GM23338 (cell line): ENCODE measurements at regions not wholly inside any gene's neighbourhood (a gene's known extent, or its start where the extent isn't known, plus 50 kb on each side); places are given as distances from the start of the nearest gene placed in this dataset.
A peak's percentile ranks its signal among the peaks of the same experiment; 100 is the strongest.

Source experiments
- ATAC-seq: fragments of 200-7000 bp; cut with Tn5 transposase; 3 replicates; pipeline ENCODE4 v1.9.1; 2020
- DNase-seq: peaks from one replicate; pipeline ENCODE4 v3.0.0-alpha.2; 2015; ENCODE audit warnings: low spot score
- H2AFZ ChIP-seq: fragments of 200-600 bp; sonication (generic); 2 replicates; pipeline ENCODE4 v1.8.0; 2016; ENCODE audit warnings: antibody characterized with exemption, mild to moderate bottlenecking, moderate library complexity
- H3F3A ChIP-seq: fragments of 200-600 bp; sonication (generic); replicated peaks from 2 replicates; pipeline ENCODE4 v1.8.0; 2017; ENCODE audit warnings: antibody characterized with exemption, mixed run types, low read depth
- H3K27ac ChIP-seq: fragments of 200-600 bp; sonication (generic); 2 replicates; pipeline ENCODE4 v1.6.1; 2016; ENCODE audit warnings: low read depth
- H3K27me3 ChIP-seq: fragments of 200-600 bp; sonication (generic); 2 replicates; pipeline ENCODE4 v1.8.0; 2016; ENCODE audit warnings: mild to moderate bottlenecking, mixed run types, moderate library complexity; ENCODE audit not compliant: insufficient read depth
- H3K36me3 ChIP-seq: fragments of 200-600 bp; sonication (generic); 2 replicates; pipeline ENCODE4 v1.8.0; 2016; ENCODE audit warnings: mild to moderate bottlenecking; ENCODE audit not compliant: insufficient read depth
- H3K4me1 ChIP-seq: fragments of 200-600 bp; sonication (generic); 2 replicates; pipeline ENCODE4 v1.8.0; 2016; ENCODE audit warnings: mild to moderate bottlenecking, moderate library complexity; ENCODE audit not compliant: insufficient read depth
- H3K4me2 ChIP-seq: fragments of 200-600 bp; sonication (generic); 2 replicates; pipeline ENCODE4 v1.7.1; 2017; ENCODE audit warnings: mixed run types
- H3K4me3 ChIP-seq: fragments of 200-600 bp; sonication (generic); 2 replicates; pipeline ENCODE4 v1.6.1; 2016; ENCODE audit warnings: mixed run types
- H3K79me2 ChIP-seq: fragments of 200-600 bp; sonication (generic); replicated peaks from 2 replicates; pipeline ENCODE4 v1.8.0; 2017; ENCODE audit warnings: mild to moderate bottlenecking; ENCODE audit not compliant: insufficient read depth
- H3K9me2 ChIP-seq: fragments of 200-600 bp; sonication (generic); 2 replicates; pipeline ENCODE4 v1.8.0; 2017; ENCODE audit not compliant: insufficient read depth
- H4K20me1 ChIP-seq: fragments of 200-600 bp; sonication (generic); replicated peaks from 2 replicates; pipeline ENCODE4 v1.8.0; 2017; ENCODE audit warnings: mild to moderate bottlenecking; ENCODE audit not compliant: insufficient read depth
- H3K27ac Mint-ChIP-seq: 2 replicates; pipeline ENCODE4 v1.8.0; 2020; ENCODE audit warnings: inconsistent platforms, mild to moderate bottlenecking, moderate library complexity, mixed read lengths
- H3K27me3 Mint-ChIP-seq: 3 replicates; pipeline ENCODE4 v1.8.0; 2022; ENCODE audit warnings: low read depth, mild to moderate bottlenecking, moderate library complexity, mixed read lengths, inconsistent platforms; ENCODE audit not compliant: insufficient read depth, poor library complexity
- H3K36me3 Mint-ChIP-seq: 3 replicates; pipeline ENCODE4 v1.8.0; 2021; ENCODE audit warnings: low read depth, mild to moderate bottlenecking, inconsistent platforms, moderate library complexity, mixed read lengths
- H3K4me1 Mint-ChIP-seq: 3 replicates; pipeline ENCODE4 v1.8.0; 2020; ENCODE audit warnings: mild to moderate bottlenecking, inconsistent platforms, mixed read lengths
- H3K4me3 Mint-ChIP-seq: 3 replicates; pipeline ENCODE4 v1.8.0; 2021; ENCODE audit warnings: moderate library complexity, mild to moderate bottlenecking, inconsistent platforms, mixed read lengths
- H3K9me3 Mint-ChIP-seq: 3 replicates; pipeline ENCODE4 v1.8.0; 2020; ENCODE audit warnings: moderate library complexity, mild to moderate bottlenecking, inconsistent platforms, mixed read lengths
- EZH2phosphoT487 ChIP-seq: fragments of 200-600 bp; sonication (generic); IDR thresholded peaks from one replicate; pipeline ENCODE4 v1.8.1; 2018; ENCODE audit warnings: antibody characterized with exemption; ENCODE audit not compliant: unreplicated experiment
- NANOG ChIP-seq: IDR thresholded peaks from 2 replicates; pipeline ENCODE4 v1.6.1; 2016; ENCODE audit warnings: antibody characterized with exemption, borderline replicate concordance
- POLR2AphosphoS5 ChIP-seq: IDR thresholded peaks from 2 replicates; pipeline ENCODE4 v1.6.1; 2016; ENCODE audit warnings: antibody characterized with exemption, low read depth
- REST ChIP-seq: IDR thresholded peaks from one replicate; pipeline ENCODE4 v1.6.1; 2018; ENCODE audit warnings: antibody characterized with exemption; ENCODE audit not compliant: unreplicated experiment
- ZNF331 ChIP-seq: fragments of 250-450 bp; sonication (Bioruptor Pico); IDR thresholded peaks from 2 replicates; pipeline ENCODE4 v1.5.0; 2020; ENCODE audit warnings: low read depth, mild to moderate bottlenecking, moderate library complexity
- TF ChIP-seq, protein P1 (sequence below): IDR thresholded peaks from 2 replicates; pipeline ENCODE4 v1.6.1; 2016; ENCODE audit warnings: antibody characterized with exemption

DNA sequence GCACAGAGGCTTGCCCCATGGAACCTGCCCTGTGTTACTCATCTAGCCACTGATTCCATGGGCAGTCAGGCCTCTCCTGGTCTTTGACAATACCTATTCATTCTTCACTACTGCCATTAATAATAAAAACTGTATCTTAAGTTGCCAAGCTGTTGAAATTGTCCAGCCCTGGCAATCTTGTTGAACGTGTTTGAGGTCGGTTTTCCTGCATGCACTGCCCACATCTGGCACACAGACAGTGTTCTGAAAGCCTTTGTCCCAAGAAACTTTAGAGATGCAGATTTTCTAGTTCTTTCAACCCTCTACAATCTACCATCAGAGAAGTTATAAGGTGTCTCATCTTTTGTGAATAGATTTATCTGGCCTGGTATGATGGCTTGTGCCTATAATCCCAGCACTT lies 567.2 kb upstream of the NECTIN3 start:
- DNase-seq: no peak
- H3K4me3 Mint-ChIP-seq: no peak overlapping the region
- H3K4me2 ChIP-seq: no peak overlapping the region
- H3K9me2 ChIP-seq: no peaks in the 10 kb centered on the region
- H3K27ac ChIP-seq: no peak overlapping the region
- no peak for ATAC-seq
- no peaks in the 10 kb centered on the region for H3K4me1 Mint-ChIP-seq
- no peaks in the 10 kb centered on the region for H3K4me1 ChIP-seq
- H3K27ac Mint-ChIP-seq: no peak overlapping the region
- H4K20me1 ChIP-seq: no peaks in the 10 kb centered on the region
- peaks cover 14% of the 10 kb centered on the region; the same call in 2 of the 3 replicates for H3K9me3 Mint-ChIP-seq
- H3K27me3 Mint-ChIP-seq: no peaks in the 10 kb centered on the region
- H3K79me2 ChIP-seq: no peaks in the 10 kb centered on the region
- H3F3A ChIP-seq: no peaks in the 10 kb centered on the region
- H3K4me3 ChIP-seq: no peak overlapping the region
- TF ChIP-seq EZH2phosphoT487: no peak
- H3K36me3 ChIP-seq: no peaks in the 10 kb centered on the region
- H3K27me3 ChIP-seq: no peaks in the 10 kb centered on the region
- H3K36me3 Mint-ChIP-seq: peaks cover 13% of the 10 kb centered on the region; the same call in 2 of the 3 replicates
- peak overlapping the region; percentile 38; the same call in 1 of the 2 replicates for H2AFZ ChIP-seq

DNA sequence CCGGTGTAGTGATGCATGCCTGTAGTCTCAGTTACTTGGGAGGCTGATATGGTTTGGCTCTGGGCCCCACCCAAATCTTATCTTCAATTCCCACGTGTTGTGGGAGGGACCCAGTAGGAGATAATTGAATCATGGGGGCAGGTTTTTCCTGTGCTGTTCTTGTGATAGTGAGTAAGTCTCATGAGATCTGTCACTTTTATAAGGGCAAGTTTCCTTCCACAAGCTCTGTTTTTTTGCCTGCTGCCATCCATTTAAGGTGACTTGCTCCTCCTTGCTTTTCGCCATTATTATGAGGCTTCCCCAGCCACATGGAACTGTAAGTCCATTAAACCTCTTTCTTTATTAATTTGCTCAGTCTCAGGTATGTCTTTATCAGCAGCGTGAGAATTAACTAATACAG lies 566.7 kb upstream of the NECTIN3 start:
- TF ChIP-seq, protein P1, sequence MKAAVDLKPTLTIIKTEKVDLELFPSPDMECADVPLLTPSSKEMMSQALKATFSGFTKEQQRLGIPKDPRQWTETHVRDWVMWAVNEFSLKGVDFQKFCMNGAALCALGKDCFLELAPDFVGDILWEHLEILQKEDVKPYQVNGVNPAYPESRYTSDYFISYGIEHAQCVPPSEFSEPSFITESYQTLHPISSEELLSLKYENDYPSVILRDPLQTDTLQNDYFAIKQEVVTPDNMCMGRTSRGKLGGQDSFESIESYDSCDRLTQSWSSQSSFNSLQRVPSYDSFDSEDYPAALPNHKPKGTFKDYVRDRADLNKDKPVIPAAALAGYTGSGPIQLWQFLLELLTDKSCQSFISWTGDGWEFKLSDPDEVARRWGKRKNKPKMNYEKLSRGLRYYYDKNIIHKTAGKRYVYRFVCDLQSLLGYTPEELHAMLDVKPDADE: no peak
- Histone ChIP-seq H2AFZ (peak overlapping the region; percentile 38; the same call in 1 of the 2 replicates), H3K4me1 (no peaks in the 10 kb centered on the region), H3K9me2 (no peaks in the 10 kb centered on the region), H3K79me2 (no peaks in the 10 kb centered on the region), H3F3A (no peaks in the 10 kb centered on the region), H3K27ac (no peak overlapping the region), H3K4me2 (no peak overlapping the region), H4K20me1 (no peaks in the 10 kb centered on the region), H3K4me3 (no peak overlapping the region), H3K27me3 (no peaks in the 10 kb centered on the region), H3K36me3 (no peaks in the 10 kb centered on the region)
- ATAC-seq (no peak), DNase-seq (no peak)
- Mint-ChIP-seq H3K4me3 (no peak overlapping the region), H3K27ac (no peak overlapping the region), H3K36me3 (peaks cover 12% of the 10 kb centered on the region; the same call in 2 of the 3 replicates), H3K4me1 (no peaks in the 10 kb centered on the region), H3K9me3 (peaks cover 14% of the 10 kb centered on the region; the same call in 2 of the 3 replicates), H3K27me3 (peaks cover 2% of the 10 kb centered on the region)

GRCh38 chr3:110506890-110507289 lies 564.7 kb upstream of the NECTIN3 start:
- no peaks in the 10 kb centered on the region for H3K4me1 Mint-ChIP-seq
- Histone ChIP-seq H3K36me3 (no peaks in the 10 kb centered on the region), H3K27me3 (no peaks in the 10 kb centered on the region), H3F3A (no peaks in the 10 kb centered on the region), H2AFZ (no peak overlapping the region), H3K79me2 (no peaks in the 10 kb centered on the region), H4K20me1 (no peaks in the 10 kb centered on the region), H3K9me2 (peaks cover 7% of the 10 kb centered on the region; the same call in 1 of the 2 replicates), H3K4me3 (no peak overlapping the region), H3K4me1 (no peaks in the 10 kb centered on the region), H3K4me2 (no peak overlapping the region), H3K27ac (no peak overlapping the region)
- H3K9me3 Mint-ChIP-seq: peaks cover 17% of the 10 kb centered on the region; the same call in 2 of the 3 replicates
- H3K27ac Mint-ChIP-seq: no peak overlapping the region
- DNase-seq: no peak
- no peak overlapping the region for H3K4me3 Mint-ChIP-seq
- peaks cover 13% of the 10 kb centered on the region; the same call in 2 of the 3 replicates for H3K36me3 Mint-ChIP-seq
- no peak for ATAC-seq
- peaks cover 2% of the 10 kb centered on the region for H3K27me3 Mint-ChIP-seq
- TF ChIP-seq NANOG (no peak), POLR2AphosphoS5 (no peak), ZNF331 (no peak), REST (no peak)
- TF ChIP-seq, protein P1: no peak
